H1 (cell line): ENCODE measurements at regions not wholly inside any gene's neighbourhood (a gene's known extent, or its start where the extent isn't known, plus 50 kb on each side); places are given as distances from the start of the nearest gene placed in this dataset.

Experiments
- CTCF ChIA-PET: fragments of 300-600 bp; sonication (Branson Sonifier 250); formaldehyde crosslinking; loops from one replicate; lab custom pipeline; 2021; ENCODE audit not compliant: partially characterized antibody; lab: Charles Lee
- POLR2A ChIA-PET: fragments of 300-600 bp; sonication (Branson Sonifier 250); formaldehyde crosslinking; loops from one replicate; lab custom pipeline; 2021; ENCODE audit warnings: inconsistent platforms; ENCODE audit not compliant: partially characterized antibody; lab: Charles Lee
- DNase-seq, 2 experiments: peaks; one replicate each; pipeline versions ENCODE4 v3.0.0 to v3.0.0-alpha.2; 2010 to 2022; ENCODE audit warnings: low spot score in 2 of 2, low read depth in 1 of 2, mixed read lengths in 1 of 2
- FAIRE-seq: peaks from 2 replicates; lab custom pipeline; 2011; peaks lifted over from hg19 to GRCh38; lab: Jason Lieb, UNC
- H2AFZ ChIP-seq: 2 replicates; pipeline ENCODE4 v1.8.1; 2012; ENCODE audit warnings: low read length, inconsistent platforms
- H2AK5ac ChIP-seq: 2 replicates; pipeline ENCODE4 v1.6.1; 2013; ENCODE audit warnings: low read depth, low read length
- H2BK120ac ChIP-seq: replicated peaks from 2 replicates; pipeline ENCODE3; 2013; ENCODE audit warnings: low read depth, low read length, inconsistent platforms
- H2BK12ac ChIP-seq: 2 replicates; pipeline ENCODE4 v1.6.1; 2013; ENCODE audit warnings: low read depth, low read length
- H2BK15ac ChIP-seq: 2 replicates; pipeline ENCODE4 v1.6.1; 2013; ENCODE audit warnings: low read length
- H2BK20ac ChIP-seq: 2 replicates; pipeline ENCODE4 v1.6.1; 2013; ENCODE audit warnings: low read length
- H2BK5ac ChIP-seq: 2 replicates; pipeline ENCODE4 v1.6.1; 2013; ENCODE audit warnings: low read depth, low read length
- H3K14ac ChIP-seq: 2 replicates; pipeline ENCODE4 v1.6.1; 2013; ENCODE audit warnings: inconsistent platforms; ENCODE audit not compliant: insufficient read length
- H3K18ac ChIP-seq: 2 replicates; pipeline ENCODE4 v1.6.1; 2013; ENCODE audit warnings: low read length; ENCODE audit errors: extremely low read depth
- H3K23ac ChIP-seq: 2 replicates; pipeline ENCODE4 v1.6.1; 2013; ENCODE audit warnings: inconsistent platforms; ENCODE audit not compliant: insufficient read length
- H3K23me2 ChIP-seq: 2 replicates; pipeline ENCODE4 v1.6.1; 2013; ENCODE audit warnings: low read depth, low read length
- H3K27ac ChIP-seq: 2 replicates; pipeline ENCODE4 v1.6.1; 2011; ENCODE audit warnings: low read depth, low read length, inconsistent platforms
- H3K27me3 ChIP-seq, 4 experiments: replicated peaks in 1 of 4; 1 replicate in 1 of 4; 2 replicates in 3 of 4; pipeline versions ENCODE4 v1.6.1 to v1.8.1; 2011 to 2013; ENCODE audit warnings: low read length in 3 of 4, mild to moderate bottlenecking in 3 of 4, inconsistent platforms in 2 of 4, mixed read lengths in 2 of 4, moderate library complexity in 1 of 4; ENCODE audit not compliant: control insufficient read depth in 3 of 4, insufficient read depth in 3 of 4; ENCODE audit errors: extremely low read depth in 1 of 4
- H3K36me3 ChIP-seq, 4 experiments: 2 replicates each; pipeline versions ENCODE4 v1.6.1 to v1.8.1; 2011 to 2013; ENCODE audit warnings: mild to moderate bottlenecking in 4 of 4, low read length in 3 of 4, moderate library complexity in 2 of 4, control low read depth in 1 of 4, inconsistent platforms in 1 of 4; ENCODE audit not compliant: insufficient read depth in 4 of 4, control insufficient read depth in 2 of 4
- H3K4ac ChIP-seq: replicated peaks from 2 replicates; pipeline ENCODE3; 2013; ENCODE audit warnings: low read length, low read depth, mixed read lengths, inconsistent platforms; ENCODE audit not compliant: insufficient read length
- H3K4me1 ChIP-seq, 4 experiments: replicated peaks in 1 of 4; 1 replicate in 1 of 4; 2 replicates in 3 of 4; pipeline versions ENCODE4 v1.6.1 to v1.8.1; 2011 to 2013; ENCODE audit warnings: low read length in 3 of 4, inconsistent platforms in 2 of 4, mixed read lengths in 1 of 4; ENCODE audit not compliant: insufficient read depth in 4 of 4, control insufficient read depth in 3 of 4
- H3K4me2 ChIP-seq, 2 experiments: 2 replicates each; pipeline versions ENCODE4 v1.6.1 to v1.8.1; 2011 to 2013; ENCODE audit warnings: low read depth in 2 of 2, low read length in 2 of 2, control low read depth in 1 of 2, inconsistent platforms in 1 of 2, mild to moderate bottlenecking in 1 of 2; ENCODE audit not compliant: insufficient read depth in 1 of 2
- H3K4me3 ChIP-seq, 4 experiments: fragments of 200-600, 300-600 bp in 1 of 4; sonication (generic), shearing (Covaris generic), sonication (Bioruptor Twin) in 1 of 4; 2 replicates each; pipeline versions ENCODE4 v1.5.1 to v1.8.1; 2011 to 2016; ENCODE audit warnings: low read length in 4 of 4, low read depth in 3 of 4, control low read depth in 2 of 4, inconsistent platforms in 2 of 4, mild to moderate bottlenecking in 2 of 4, mixed read lengths in 1 of 4, moderate library complexity in 1 of 4; ENCODE audit not compliant: insufficient read depth in 2 of 4; ENCODE audit errors: extremely low read depth in 1 of 4
- H3K56ac ChIP-seq: replicated peaks from 2 replicates; pipeline ENCODE3; 2013; ENCODE audit warnings: low read depth, mild to moderate bottlenecking, mixed read lengths, low read length, inconsistent platforms; ENCODE audit not compliant: insufficient read length
- H3K79me1 ChIP-seq: 2 replicates; pipeline ENCODE4 v1.6.1; 2013; ENCODE audit warnings: low read depth, low read length, control low read depth
- H3K79me2 ChIP-seq, 2 experiments: 2 replicates each; pipeline versions ENCODE4 v1.6.1 to v1.8.1; 2012 to 2013; ENCODE audit warnings: low read length in 2 of 2, mild to moderate bottlenecking in 2 of 2, inconsistent platforms in 1 of 2; ENCODE audit not compliant: insufficient read depth in 2 of 2, control insufficient read depth in 1 of 2
- H3K9ac ChIP-seq, 4 experiments: replicated peaks in 1 of 4; 1 replicate in 1 of 4; 2 replicates in 3 of 4; pipeline versions ENCODE4 v1.6.1 to v1.8.1; 2011 to 2013; ENCODE audit warnings: low read depth in 3 of 4, low read length in 3 of 4, control low read depth in 2 of 4, mild to moderate bottlenecking in 2 of 4, moderate library complexity in 2 of 4, inconsistent platforms in 1 of 4; ENCODE audit errors: extremely low read depth in 1 of 4
- H3K9me3 ChIP-seq, 2 experiments: 2 replicates each; pipeline versions ENCODE4 v1.6.1 to v1.8.1; 2012 to 2013; ENCODE audit warnings: mild to moderate bottlenecking in 2 of 2, moderate library complexity in 2 of 2, control low read depth in 1 of 2, inconsistent platforms in 1 of 2, low read depth in 1 of 2, low read length in 1 of 2, mixed read lengths in 1 of 2; ENCODE audit not compliant: insufficient read depth in 2 of 2
- H4K20me1 ChIP-seq, 2 experiments: replicated peaks in 1 of 2; 2 replicates each; pipeline versions ENCODE3 to v1.8.1; 2011 to 2013; ENCODE audit warnings: inconsistent platforms in 2 of 2, low read length in 2 of 2, mild to moderate bottlenecking in 1 of 2; ENCODE audit not compliant: insufficient read depth in 2 of 2, control insufficient read depth in 1 of 2
- H4K5ac ChIP-seq: 2 replicates; pipeline ENCODE4 v1.6.1; 2013; ENCODE audit warnings: low read length, low read depth, mixed read lengths, inconsistent platforms; ENCODE audit not compliant: insufficient read length
- H4K8ac ChIP-seq: 2 replicates; pipeline ENCODE4 v1.8.0; 2013; ENCODE audit warnings: mild to moderate bottlenecking, moderate library complexity, low read length, inconsistent platforms; ENCODE audit not compliant: insufficient read depth; ENCODE audit errors: extremely low read depth
- H4K91ac ChIP-seq: replicated peaks from 2 replicates; pipeline ENCODE3; 2013; ENCODE audit warnings: low read length, mixed read lengths, inconsistent platforms; ENCODE audit not compliant: insufficient read length
- ASH2L ChIP-seq: fragments of 200-600, 300-600 bp; sonication (generic); IDR thresholded peaks from one replicate; pipeline ENCODE4 v1.7.1; 2017; ENCODE audit warnings: low read length
- CREB1 ChIP-seq: IDR thresholded peaks from 2 replicates; pipeline ENCODE4 v1.6.1; 2012; ENCODE audit warnings: inconsistent platforms
- E2F6 ChIP-seq: IDR thresholded peaks from 2 replicates; pipeline ENCODE4 v1.6.1; 2012; ENCODE audit warnings: inconsistent platforms
- EGR1 ChIP-seq: IDR thresholded peaks from 2 replicates; pipeline ENCODE4 v1.6.1; 2011; ENCODE audit warnings: low read depth, low read length, borderline replicate concordance
- FOSL1 ChIP-seq: IDR thresholded peaks from 2 replicates; pipeline ENCODE4 v1.6.1; 2011; ENCODE audit warnings: mild to moderate bottlenecking, low read depth, low read length, moderate library complexity; ENCODE audit not compliant: insufficient read depth
- HDAC6 ChIP-seq: IDR thresholded peaks from one replicate; pipeline ENCODE4 v1.7.1; 2012; ENCODE audit warnings: low read depth, mild to moderate bottlenecking, inconsistent platforms, low read length, moderate library complexity
- PHF8 ChIP-seq: fragments of 200-600 bp; sonication (generic); conservative IDR thresholded peaks from 2 replicates; pipeline ENCODE4 v1.7.1; 2012; ENCODE audit warnings: low read depth, mild to moderate bottlenecking, inconsistent platforms, low read length, moderate library complexity
- POU5F1 ChIP-seq: IDR thresholded peaks from 2 replicates; pipeline ENCODE4 v1.6.1; 2011; ENCODE audit warnings: low read depth, mild to moderate bottlenecking, low read length, moderate library complexity
- WGBS, 2 experiments: shearing (Covaris generic) in 1 of 2; methylation state at CpG; one replicate each; pipeline versions ENCODE4 v1.1.6 to v1.1.7; 2013 to 2015; ENCODE audit warnings: low lambda C conversion rate in 2 of 2, mixed read lengths in 2 of 2, inconsistent platforms in 1 of 2, low coverage in 1 of 2, missing lambda C conversion rate in 1 of 2; ENCODE audit not compliant: insufficient replicate concordance in 2 of 2, insufficient coverage in 1 of 2, insufficient read length in 1 of 2; ENCODE audit errors: extremely low coverage in 1 of 2, missing lambda C conversion rate in 1 of 2; 5-methylcytosine and 5-hydroxymethylcytosine counted together

- Histone ChIP-seq H3K27ac (no peak overlapping the region), H4K91ac (no peak overlapping the region), H3K23ac (no peak overlapping the region), H2AFZ (no peak overlapping the region), H3K27me3 (no peaks in the 10 kb centered on the region), H2BK5ac (no peak overlapping the region), H4K8ac (no peak overlapping the region), H3K4ac (no peak overlapping the region), H3K9ac (no peak overlapping the region), H3K79me1 (no peaks in the 10 kb centered on the region), H3K4me1 (no peaks in the 10 kb centered on the region), H3K14ac (no peak overlapping the region), H2BK20ac (no peak overlapping the region), H3K23me2 (no peaks in the 10 kb centered on the region), H4K5ac (no peak overlapping the region), H3K36me3 (no peaks in the 10 kb centered on the region), H3K79me2 (no peaks in the 10 kb centered on the region), H3K9me3 (no peaks in the 10 kb centered on the region), H4K20me1 (no peaks in the 10 kb centered on the region), H3K56ac (no peak overlapping the region), H2BK15ac (no peak overlapping the region), H3K4me2 (no peak overlapping the region), H2AK5ac (no peak overlapping the region), H2BK120ac (no peak overlapping the region), H3K4me3 (no peak overlapping the region), H3K18ac (no peak overlapping the region), H2BK12ac (no peak overlapping the region)
- FAIRE-seq (no peak), DNase-seq (no peak)
- ChIA-PET CTCF (no interaction called here), POLR2A (no interaction called here)
- 93% methylated on average over 2 of the region's 2 CpGs; no CpG with 5 or more reads in 1 of the 2 experiments for WGBS, 2 experiments
- TF ChIP-seq PHF8 (no peak), E2F6 (no peak), FOSL1 (no peak), EGR1 (no peak), ASH2L (no peak), POU5F1 (no peak), CREB1 (no peak), HDAC6 (no peak)
Observed at GRCh38 chr2:123578016-123578415, 447.1 kb upstream of the CNTNAP5 start.
